AG04450 (cell line): ENCODE measurements at regions not wholly inside any gene's neighbourhood (a gene's known extent, or its start where the extent isn't known, plus 50 kb on each side); places are given as distances from the start of the nearest gene placed in this dataset.
"Not testable (repeated sequence)": the region's sequence is repeated elsewhere in the genome, so short reads cannot be mapped to it uniquely, and the experiment has no call there.

ENCODE experiments used
- CTCF ChIA-PET: fragments of 300-600, 350-600 bp; formaldehyde crosslinking; extraction: SDS; loops from one replicate; lab custom pipeline; 2022; ENCODE audit warnings: antibody characterized with exemption, inconsistent platforms; lab: Charles Lee
- POLR2A ChIA-PET: fragments of 350-600 bp; formaldehyde crosslinking; extraction: SDS; loops from one replicate; lab custom pipeline; 2021; ENCODE audit warnings: antibody characterized with exemption, inconsistent platforms; lab: Yijun Ruan, JAX
- DNase-seq: peaks from one replicate; pipeline ENCODE4 v3.0.0-alpha.2; 2011; ENCODE audit warnings: low read depth, low spot score
- H3K27ac ChIP-seq: one replicate; pipeline ENCODE4 v1.5.1; 2012; ENCODE audit warnings: low read depth, low read length, control low read depth
- H3K27me3 ChIP-seq: one replicate; pipeline ENCODE4 v1.6.0; 2012; ENCODE audit warnings: low read length; ENCODE audit not compliant: control insufficient read depth, insufficient read depth
- H3K4me3 ChIP-seq: 2 replicates; pipeline ENCODE4 v1.5.1; 2011; ENCODE audit warnings: mild to moderate bottlenecking, low read depth, low read length, control low read depth
- H3K9me3 ChIP-seq: 2 replicates; pipeline ENCODE4 v1.5.1; 2012; ENCODE audit warnings: low read length; ENCODE audit not compliant: control insufficient read depth, insufficient read depth
- CTCF ChIP-seq: IDR thresholded peaks from 2 replicates; pipeline ENCODE4 v1.5.1; 2011; ENCODE audit warnings: low read depth, low read length, control low read depth, inconsistent platforms

GRCh38 chr2:186347472-186347871, 138.6 kb upstream of the ZC3H15 start:
- no peak overlapping the region for H3K27ac ChIP-seq
- no peak for DNase-seq
- POLR2A ChIA-PET = no interaction called here
- CTCF ChIA-PET = no interaction called here
- TF ChIP-seq CTCF = no peak
- H3K9me3 ChIP-seq = no peaks in the 10 kb centered on the region
- H3K4me3 ChIP-seq = no peak overlapping the region
- no peaks in the 10 kb centered on the region for H3K27me3 ChIP-seq

GRCh38 chr2:186348200-186348599, 137.9 kb upstream of the ZC3H15 start:
- Histone ChIP-seq H3K27ac (no peak overlapping the region), H3K4me3 (no peak overlapping the region), H3K27me3 (no peaks in the 10 kb centered on the region), H3K9me3 (peaks cover 2% of the 10 kb centered on the region; the same call in 1 of the 2 replicates)
- ChIA-PET CTCF (no interaction called here), POLR2A (no interaction called here)
- DNase-seq = no peak
- no peak for TF ChIP-seq CTCF

GRCh38 chr2:186349508-186349907, 136.6 kb upstream of the ZC3H15 start:
- DNase-seq = peak; percentile 34
- no peak for TF ChIP-seq CTCF
- ChIA-PET POLR2A (no interaction called here), CTCF (no interaction called here)
- no peaks in the 10 kb centered on the region for H3K27me3 ChIP-seq
- no peak overlapping the region for H3K27ac ChIP-seq
- H3K9me3 ChIP-seq = peaks cover 3% of the 10 kb centered on the region; the same call in 1 of the 2 replicates
- no peak overlapping the region for H3K4me3 ChIP-seq

GRCh38 chr2:186354160-186354559, 131.9 kb upstream of the ZC3H15 start:
- H3K27me3 ChIP-seq, POLR2A ChIA-PET, H3K4me3 ChIP-seq, H3K27ac ChIP-seq, DNase-seq, CTCF ChIA-PET, H3K9me3 ChIP-seq: not testable (repeated sequence)

GRCh38 chr2:186365406-186365805, 120.7 kb upstream of the ZC3H15 start:
- no peak for TF ChIP-seq CTCF
- Histone ChIP-seq H3K9me3 (no peaks in the 10 kb centered on the region), H3K4me3 (no peak overlapping the region), H3K27me3 (no peaks in the 10 kb centered on the region), H3K27ac (no peak overlapping the region)
- CTCF ChIA-PET = no interaction called here
- POLR2A ChIA-PET = no interaction called here
- DNase-seq = no peak

GRCh38 chr2:186379052-186379451, 107.0 kb upstream of the ZC3H15 start:
- TF ChIP-seq CTCF = no peak
- H3K4me3 ChIP-seq = no peak overlapping the region
- CTCF ChIA-PET = no interaction called here
- H3K27ac ChIP-seq = no peak overlapping the region
- POLR2A ChIA-PET = no interaction called here
- DNase-seq = no peak
- no peaks in the 10 kb centered on the region for H3K27me3 ChIP-seq
- H3K9me3 ChIP-seq = no peaks in the 10 kb centered on the region; the same call in 1 of the 2 replicates
